Liver (tissue), 8 donors: ENCODE measurements at regions not wholly inside any gene's neighbourhood (a gene's known extent, or its start where the extent isn't known, plus 50 kb on each side); places are given as distances from the start of the nearest gene placed in this dataset.

Experiments used
- DNase-seq: peaks from one replicate; pipeline ENCODE4 v3.0.0-alpha.2; 2017; ENCODE audit warnings: low spot score
- H3K27ac ChIP-seq, 2 donors: one replicate each; pipeline ENCODE4 v1.7.0; 2013; ENCODE audit warnings: inconsistent platforms in 2 of 2, low read length in 2 of 2, control low read depth in 1 of 2, low read depth in 1 of 2, mild to moderate bottlenecking in 1 of 2
- H3K27me3 ChIP-seq, 4 donors: one replicate each; pipeline versions ENCODE4 v1.6.1 to v1.7.0; 2013; ENCODE audit warnings: low read length in 3 of 4, inconsistent platforms in 1 of 4, mild to moderate bottlenecking in 1 of 4, moderate library complexity in 1 of 4; ENCODE audit not compliant: control insufficient read depth in 4 of 4, insufficient read depth in 4 of 4
- H3K36me3 ChIP-seq, 4 donors: one replicate each; pipeline versions ENCODE4 v1.6.1 to v1.7.0; 2013; ENCODE audit warnings: low read length in 3 of 4, mild to moderate bottlenecking in 3 of 4, low read depth in 1 of 4, moderate library complexity in 1 of 4; ENCODE audit not compliant: control insufficient read depth in 4 of 4, insufficient read depth in 3 of 4
- H3K4me1 ChIP-seq, 4 donors: one replicate each; pipeline versions ENCODE4 v1.6.1 to v1.7.0; 2013; ENCODE audit warnings: low read length in 3 of 4, mild to moderate bottlenecking in 3 of 4, moderate library complexity in 1 of 4; ENCODE audit not compliant: control insufficient read depth in 4 of 4, insufficient read depth in 4 of 4
- H3K4me3 ChIP-seq, 3 donors: one replicate each; pipeline versions ENCODE4 v1.6.1 to v1.7.0; 2013; ENCODE audit warnings: low read length in 3 of 3, control low read depth in 1 of 3, low read depth in 1 of 3, mild to moderate bottlenecking in 1 of 3
- H3K9ac ChIP-seq, 2 donors: one replicate each; pipeline ENCODE4 v1.7.0; 2013; ENCODE audit warnings: low read length in 2 of 2, mild to moderate bottlenecking in 2 of 2, moderate library complexity in 2 of 2, control low read depth in 1 of 2, low read depth in 1 of 2
- H3K9me3 ChIP-seq, 4 donors: one replicate each; pipeline versions ENCODE4 v1.6.1 to v1.7.0; 2013; ENCODE audit warnings: low read length in 3 of 4; ENCODE audit not compliant: control insufficient read depth in 4 of 4
- ATF3 ChIP-seq: IDR thresholded peaks from 2 replicates; pipeline ENCODE4 v1.6.1; 2016; ENCODE audit warnings: antibody characterized with exemption
- CTCF ChIP-seq: fragments of 150-350 bp; IDR thresholded peaks from 2 replicates; pipeline ENCODE4 v1.5.1; 2017; ENCODE audit warnings: improper control_type of control experiment, low read depth, low read length; ENCODE audit not compliant: missing input control
- FOXA1 ChIP-seq: IDR thresholded peaks from 2 replicates; pipeline ENCODE4 v1.6.1; 2016; ENCODE audit warnings: antibody characterized with exemption
- FOXA2 ChIP-seq: IDR thresholded peaks from 2 replicates; pipeline ENCODE4 v1.6.1; 2016; ENCODE audit warnings: antibody characterized with exemption
- GABPA ChIP-seq, 2 donors: IDR thresholded peaks in 1 of 2; conservative IDR thresholded peaks in 1 of 2; 2 replicates each; pipeline ENCODE4 v1.6.1; 2016; ENCODE audit warnings: antibody characterized with exemption in 2 of 2, mild to moderate bottlenecking in 1 of 2, moderate library complexity in 1 of 2
- JUND ChIP-seq, 2 donors: IDR thresholded peaks; 2 replicates each; pipeline ENCODE4 v1.6.1; 2016; ENCODE audit warnings: antibody characterized with exemption in 2 of 2
- MAX ChIP-seq: IDR thresholded peaks from 2 replicates; pipeline ENCODE4 v1.6.1; 2016; ENCODE audit warnings: antibody characterized with exemption
- REST ChIP-seq: IDR thresholded peaks from 2 replicates; pipeline ENCODE4 v1.6.1; 2016; ENCODE audit warnings: antibody characterized with exemption, mild to moderate bottlenecking
- WGBS: extraction: QIAGEN DNeasy Blood & Tissue Kit; methylation state at CpG from one replicate; pipeline ENCODE4 v1.1.7; 2013; 5-methylcytosine and 5-hydroxymethylcytosine counted together
- TF ChIP-seq, protein P1 (sequence below): IDR thresholded peaks from 2 replicates; pipeline ENCODE4 v1.6.1; 2016; ENCODE audit warnings: antibody characterized with exemption
- donor health status: healthy.
- donor health status: healthy.
- donor health status: healthy.
- donor health status: healthy.
- donor health status: healthy.

GRCh38 chr13:104204177-104204576, 1138.0 kb upstream of the SLC10A2 start:
- H3K4me3 ChIP-seq, result no peak overlapping the region
- H3K36me3 ChIP-seq, result no peaks in the 10 kb centered on the region
- H3K9ac ChIP-seq, result no peak overlapping the region
- H3K27ac ChIP-seq, result no peak overlapping the region
- no peak for DNase-seq
- H3K9me3 ChIP-seq, result no peaks in the 10 kb centered on the region
- no peaks in the 10 kb centered on the region for H3K27me3 ChIP-seq
- WGBS, result 57% methylated on average over 2 of the region's 2 CpGs
- H3K4me1 ChIP-seq, result no peaks in the 10 kb centered on the region
- no peak for TF ChIP-seq MAX
- TF ChIP-seq, protein P1, sequence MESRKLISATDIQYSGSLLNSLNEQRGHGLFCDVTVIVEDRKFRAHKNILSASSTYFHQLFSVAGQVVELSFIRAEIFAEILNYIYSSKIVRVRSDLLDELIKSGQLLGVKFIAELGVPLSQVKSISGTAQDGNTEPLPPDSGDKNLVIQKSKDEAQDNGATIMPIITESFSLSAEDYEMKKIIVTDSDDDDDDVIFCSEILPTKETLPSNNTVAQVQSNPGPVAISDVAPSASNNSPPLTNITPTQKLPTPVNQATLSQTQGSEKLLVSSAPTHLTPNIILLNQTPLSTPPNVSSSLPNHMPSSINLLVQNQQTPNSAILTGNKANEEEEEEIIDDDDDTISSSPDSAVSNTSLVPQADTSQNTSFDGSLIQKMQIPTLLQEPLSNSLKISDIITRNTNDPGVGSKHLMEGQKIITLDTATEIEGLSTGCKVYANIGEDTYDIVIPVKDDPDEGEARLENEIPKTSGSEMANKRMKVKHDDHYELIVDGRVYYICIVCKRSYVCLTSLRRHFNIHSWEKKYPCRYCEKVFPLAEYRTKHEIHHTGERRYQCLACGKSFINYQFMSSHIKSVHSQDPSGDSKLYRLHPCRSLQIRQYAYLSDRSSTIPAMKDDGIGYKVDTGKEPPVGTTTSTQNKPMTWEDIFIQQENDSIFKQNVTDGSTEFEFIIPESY, result no peak
- TF ChIP-seq ATF3, result no peak
- TF ChIP-seq CTCF, result no peak

DNA sequence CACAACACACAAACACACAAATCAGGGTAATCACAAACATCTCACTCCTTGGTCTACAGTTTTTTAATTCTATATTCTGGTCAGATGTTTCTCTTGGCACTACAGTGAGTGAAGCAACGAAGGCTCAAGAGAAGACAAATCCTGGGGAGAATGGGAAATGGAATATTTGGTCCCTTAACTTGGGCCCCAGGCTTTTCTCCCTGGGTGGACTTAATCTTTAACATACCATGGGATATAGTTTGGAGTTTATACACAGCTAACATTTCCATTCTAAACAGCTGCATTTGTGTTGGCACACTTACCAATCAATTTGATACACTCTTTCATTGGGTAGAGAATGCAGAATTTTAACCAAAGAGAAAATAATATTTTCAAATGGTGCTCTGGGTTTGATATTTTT, 1132.6 kb upstream of the SLC10A2 start:
- Histone ChIP-seq H3K4me3 (no peak overlapping the region), H3K27me3 (peaks cover 0 to 3% (median 0%) of the 10 kb centered on the region in 4 donors), H3K27ac (no peak overlapping the region), H3K4me1 (no peaks in the 10 kb centered on the region), H3K9me3 (no peaks in the 10 kb centered on the region), H3K36me3 (no peaks in the 10 kb centered on the region), H3K9ac (no peak overlapping the region)
- no peak for DNase-seq
- WGBS, result 56% methylated on average over 1 of the region's 1 CpG
- TF ChIP-seq, protein P1, result no peak
- TF ChIP-seq ATF3 (no peak), FOXA2 (no peak), MAX (no peak), GABPA (IDR thresholded peaks at IDR 0.05 in 1 of 2, conservative IDR thresholded peaks at IDR 0.05 in 1 of 2) (no peak)

DNA sequence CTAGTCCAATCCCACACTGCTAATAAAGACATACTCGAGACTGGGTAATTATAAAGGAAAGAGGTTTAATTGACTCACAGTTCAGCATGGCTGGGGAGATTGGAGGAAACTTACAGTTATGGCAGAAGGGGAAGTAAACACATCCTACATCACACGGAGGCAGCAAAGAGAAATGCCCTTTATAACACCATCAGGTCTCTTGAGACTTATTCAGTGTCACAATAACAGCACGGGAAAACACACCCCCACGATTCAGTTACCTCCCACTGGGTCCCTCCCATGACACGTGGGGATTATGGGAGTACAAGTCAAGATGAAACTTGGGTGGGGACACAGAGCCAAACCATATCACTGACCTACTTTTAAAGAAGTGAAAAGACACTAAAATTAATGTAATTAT, 1130.4 kb upstream of the SLC10A2 start:
- H3K9me3 ChIP-seq, result no peaks in the 10 kb centered on the region
- H3K9ac ChIP-seq, result no peak overlapping the region
- no peak overlapping the region for H3K27ac ChIP-seq
- WGBS, result 65% methylated on average over 5 of the region's 5 CpGs
- H3K27me3 ChIP-seq, result peaks cover 0 to 3% (median 0%) of the 10 kb centered on the region in 4 donors
- TF ChIP-seq MAX (no peak), REST (no peak), FOXA1 (no peak), ATF3 (no peak), JUND (IDR thresholded peaks at IDR 0.05) (no peak)
- H3K4me3 ChIP-seq, result no peak overlapping the region
- H3K4me1 ChIP-seq, result no peaks in the 10 kb centered on the region
- no peaks in the 10 kb centered on the region for H3K36me3 ChIP-seq
- no peak for DNase-seq
